CD4-positive, alpha-beta T cell treated with Interleukin-4 for 1 hour (primary cell): ENCODE measurements at regions not wholly inside any gene's neighbourhood (a gene's known extent, or its start where the extent isn't known, plus 50 kb on each side); places are given as distances from the start of the nearest gene placed in this dataset.

Source experiments
- DNase-seq, 2 donors: peaks; one replicate each; pipeline ENCODE4 v3.0.0-alpha.2; 2020 to 2022

GRCh38 chr20:22465622-22466446 lies 118.5 kb downstream of the FOXA2 start:
- DNase-seq = no peak

- no peak for DNase-seq
Measured at GRCh38 chr20:22464312-22465003, 119.9 kb downstream of the FOXA2 start.

GRCh38 chr20:22462975-22463914 lies 121.1 kb downstream of the FOXA2 start:
- DNase-seq = no peak

GRCh38 chr20:22460803-22461202 lies 123.6 kb downstream of the FOXA2 start:
- DNase-seq = no peak

- no peak for DNase-seq
Measured at GRCh38 chr20:22460231-22460630, 124.1 kb downstream of the FOXA2 start.

- DNase-seq = no peak
Measured at GRCh38 chr20:22459754-22460153, 124.6 kb downstream of the FOXA2 start.

GRCh38 chr20:22456109-22456508 lies 128.3 kb downstream of the FOXA2 start:
- DNase-seq = no peak

GRCh38 chr20:22455259-22455658 lies 129.1 kb downstream of the FOXA2 start:
- DNase-seq = no peak

- DNase-seq = no peak
Measured at GRCh38 chr20:22453244-22454080, 130.9 kb downstream of the FOXA2 start.

- no peak for DNase-seq
Measured at GRCh38 chr20:22452442-22453011, 131.8 kb downstream of the FOXA2 start.

- DNase-seq = no peak
Measured at GRCh38 chr20:22450537-22450936, 133.8 kb downstream of the FOXA2 start.

- DNase-seq = no peak
Measured at GRCh38 chr20:22449188-22449973, 135.0 kb downstream of the FOXA2 start.

GRCh38 chr20:22447447-22447778 lies 137.0 kb downstream of the FOXA2 start:
- no peak for DNase-seq

- no peak for DNase-seq
Measured at GRCh38 chr20:22446613-22447446, 137.5 kb downstream of the FOXA2 start.

GRCh38 chr20:22442318-22442717 lies 142.1 kb downstream of the FOXA2 start:
- no peak for DNase-seq

- no peak for DNase-seq
Measured at GRCh38 chr20:22438926-22439325, 145.4 kb downstream of the FOXA2 start.

GRCh38 chr20:22438346-22438745 lies 146.0 kb downstream of the FOXA2 start:
- no peak for DNase-seq

GRCh38 chr20:22437354-22437753 lies 147.0 kb downstream of the FOXA2 start:
- DNase-seq = no peak

- no peak for DNase-seq
Measured at GRCh38 chr20:22431419-22431818, 153.0 kb downstream of the FOXA2 start.

- DNase-seq = no peak
Measured at GRCh38 chr20:22430746-22431168, 153.6 kb downstream of the FOXA2 start.
